H1 (cell line): ENCODE measurements at regions not wholly inside any gene's neighbourhood (a gene's known extent, or its start where the extent isn't known, plus 50 kb on each side); places are given as distances from the start of the nearest gene placed in this dataset.

Source experiments
- CTCF ChIA-PET: fragments of 300-600 bp; sonication (Branson Sonifier 250); formaldehyde crosslinking; loops from one replicate; lab custom pipeline; 2021; ENCODE audit not compliant: partially characterized antibody; lab: Charles Lee
- POLR2A ChIA-PET: fragments of 300-600 bp; sonication (Branson Sonifier 250); formaldehyde crosslinking; loops from one replicate; lab custom pipeline; 2021; ENCODE audit warnings: inconsistent platforms; ENCODE audit not compliant: partially characterized antibody; lab: Charles Lee
- DNase-seq, 2 experiments: peaks; one replicate each; pipeline versions ENCODE4 v3.0.0 to v3.0.0-alpha.2; 2010 to 2022; ENCODE audit warnings: low spot score in 2 of 2, low read depth in 1 of 2, mixed read lengths in 1 of 2
- FAIRE-seq: peaks from 2 replicates; lab custom pipeline; 2011; peaks lifted over from hg19 to GRCh38; lab: Jason Lieb, UNC
- H2AFZ ChIP-seq: 2 replicates; pipeline ENCODE4 v1.8.1; 2012; ENCODE audit warnings: low read length, inconsistent platforms
- H2AK5ac ChIP-seq: 2 replicates; pipeline ENCODE4 v1.6.1; 2013; ENCODE audit warnings: low read depth, low read length
- H2BK120ac ChIP-seq: replicated peaks from 2 replicates; pipeline ENCODE3; 2013; ENCODE audit warnings: low read depth, low read length, inconsistent platforms
- H2BK12ac ChIP-seq: 2 replicates; pipeline ENCODE4 v1.6.1; 2013; ENCODE audit warnings: low read depth, low read length
- H2BK15ac ChIP-seq: 2 replicates; pipeline ENCODE4 v1.6.1; 2013; ENCODE audit warnings: low read length
- H2BK20ac ChIP-seq: 2 replicates; pipeline ENCODE4 v1.6.1; 2013; ENCODE audit warnings: low read length
- H2BK5ac ChIP-seq: 2 replicates; pipeline ENCODE4 v1.6.1; 2013; ENCODE audit warnings: low read depth, low read length
- H3K14ac ChIP-seq: 2 replicates; pipeline ENCODE4 v1.6.1; 2013; ENCODE audit warnings: inconsistent platforms; ENCODE audit not compliant: insufficient read length
- H3K18ac ChIP-seq: 2 replicates; pipeline ENCODE4 v1.6.1; 2013; ENCODE audit warnings: low read length; ENCODE audit errors: extremely low read depth
- H3K23ac ChIP-seq: 2 replicates; pipeline ENCODE4 v1.6.1; 2013; ENCODE audit warnings: inconsistent platforms; ENCODE audit not compliant: insufficient read length
- H3K23me2 ChIP-seq: 2 replicates; pipeline ENCODE4 v1.6.1; 2013; ENCODE audit warnings: low read depth, low read length
- H3K27ac ChIP-seq: 2 replicates; pipeline ENCODE4 v1.6.1; 2011; ENCODE audit warnings: low read depth, low read length, inconsistent platforms
- H3K27me3 ChIP-seq, 4 experiments: replicated peaks in 1 of 4; 1 replicate in 1 of 4; 2 replicates in 3 of 4; pipeline versions ENCODE4 v1.6.1 to v1.8.1; 2011 to 2013; ENCODE audit warnings: low read length in 3 of 4, mild to moderate bottlenecking in 3 of 4, inconsistent platforms in 2 of 4, mixed read lengths in 2 of 4, moderate library complexity in 1 of 4; ENCODE audit not compliant: control insufficient read depth in 3 of 4, insufficient read depth in 3 of 4; ENCODE audit errors: extremely low read depth in 1 of 4
- H3K36me3 ChIP-seq, 4 experiments: 2 replicates each; pipeline versions ENCODE4 v1.6.1 to v1.8.1; 2011 to 2013; ENCODE audit warnings: mild to moderate bottlenecking in 4 of 4, low read length in 3 of 4, moderate library complexity in 2 of 4, control low read depth in 1 of 4, inconsistent platforms in 1 of 4; ENCODE audit not compliant: insufficient read depth in 4 of 4, control insufficient read depth in 2 of 4
- H3K4ac ChIP-seq: replicated peaks from 2 replicates; pipeline ENCODE3; 2013; ENCODE audit warnings: low read length, low read depth, mixed read lengths, inconsistent platforms; ENCODE audit not compliant: insufficient read length
- H3K4me1 ChIP-seq, 4 experiments: replicated peaks in 1 of 4; 1 replicate in 1 of 4; 2 replicates in 3 of 4; pipeline versions ENCODE4 v1.6.1 to v1.8.1; 2011 to 2013; ENCODE audit warnings: low read length in 3 of 4, inconsistent platforms in 2 of 4, mixed read lengths in 1 of 4; ENCODE audit not compliant: insufficient read depth in 4 of 4, control insufficient read depth in 3 of 4
- H3K4me2 ChIP-seq, 2 experiments: 2 replicates each; pipeline versions ENCODE4 v1.6.1 to v1.8.1; 2011 to 2013; ENCODE audit warnings: low read depth in 2 of 2, low read length in 2 of 2, control low read depth in 1 of 2, inconsistent platforms in 1 of 2, mild to moderate bottlenecking in 1 of 2; ENCODE audit not compliant: insufficient read depth in 1 of 2
- H3K4me3 ChIP-seq, 4 experiments: fragments of 200-600, 300-600 bp in 1 of 4; sonication (generic), shearing (Covaris generic), sonication (Bioruptor Twin) in 1 of 4; 2 replicates each; pipeline versions ENCODE4 v1.5.1 to v1.8.1; 2011 to 2016; ENCODE audit warnings: low read length in 4 of 4, low read depth in 3 of 4, control low read depth in 2 of 4, inconsistent platforms in 2 of 4, mild to moderate bottlenecking in 2 of 4, mixed read lengths in 1 of 4, moderate library complexity in 1 of 4; ENCODE audit not compliant: insufficient read depth in 2 of 4; ENCODE audit errors: extremely low read depth in 1 of 4
- H3K56ac ChIP-seq: replicated peaks from 2 replicates; pipeline ENCODE3; 2013; ENCODE audit warnings: low read depth, mild to moderate bottlenecking, mixed read lengths, low read length, inconsistent platforms; ENCODE audit not compliant: insufficient read length
- H3K79me1 ChIP-seq: 2 replicates; pipeline ENCODE4 v1.6.1; 2013; ENCODE audit warnings: low read depth, low read length, control low read depth
- H3K79me2 ChIP-seq, 2 experiments: 2 replicates each; pipeline versions ENCODE4 v1.6.1 to v1.8.1; 2012 to 2013; ENCODE audit warnings: low read length in 2 of 2, mild to moderate bottlenecking in 2 of 2, inconsistent platforms in 1 of 2; ENCODE audit not compliant: insufficient read depth in 2 of 2, control insufficient read depth in 1 of 2
- H3K9ac ChIP-seq, 4 experiments: replicated peaks in 1 of 4; 1 replicate in 1 of 4; 2 replicates in 3 of 4; pipeline versions ENCODE4 v1.6.1 to v1.8.1; 2011 to 2013; ENCODE audit warnings: low read depth in 3 of 4, low read length in 3 of 4, control low read depth in 2 of 4, mild to moderate bottlenecking in 2 of 4, moderate library complexity in 2 of 4, inconsistent platforms in 1 of 4; ENCODE audit errors: extremely low read depth in 1 of 4
- H3K9me3 ChIP-seq, 2 experiments: 2 replicates each; pipeline versions ENCODE4 v1.6.1 to v1.8.1; 2012 to 2013; ENCODE audit warnings: mild to moderate bottlenecking in 2 of 2, moderate library complexity in 2 of 2, control low read depth in 1 of 2, inconsistent platforms in 1 of 2, low read depth in 1 of 2, low read length in 1 of 2, mixed read lengths in 1 of 2; ENCODE audit not compliant: insufficient read depth in 2 of 2
- H4K20me1 ChIP-seq, 2 experiments: replicated peaks in 1 of 2; 2 replicates each; pipeline versions ENCODE3 to v1.8.1; 2011 to 2013; ENCODE audit warnings: inconsistent platforms in 2 of 2, low read length in 2 of 2, mild to moderate bottlenecking in 1 of 2; ENCODE audit not compliant: insufficient read depth in 2 of 2, control insufficient read depth in 1 of 2
- H4K5ac ChIP-seq: 2 replicates; pipeline ENCODE4 v1.6.1; 2013; ENCODE audit warnings: low read length, low read depth, mixed read lengths, inconsistent platforms; ENCODE audit not compliant: insufficient read length
- H4K8ac ChIP-seq: 2 replicates; pipeline ENCODE4 v1.8.0; 2013; ENCODE audit warnings: mild to moderate bottlenecking, moderate library complexity, low read length, inconsistent platforms; ENCODE audit not compliant: insufficient read depth; ENCODE audit errors: extremely low read depth
- H4K91ac ChIP-seq: replicated peaks from 2 replicates; pipeline ENCODE3; 2013; ENCODE audit warnings: low read length, mixed read lengths, inconsistent platforms; ENCODE audit not compliant: insufficient read length
- YY1 ChIP-seq: IDR thresholded peaks from 2 replicates; pipeline ENCODE4 v1.6.1; 2011; ENCODE audit warnings: low read depth, mild to moderate bottlenecking, low read length
- WGBS, 2 experiments: shearing (Covaris generic) in 1 of 2; methylation state at CpG; one replicate each; pipeline versions ENCODE4 v1.1.6 to v1.1.7; 2013 to 2015; ENCODE audit warnings: low lambda C conversion rate in 2 of 2, mixed read lengths in 2 of 2, inconsistent platforms in 1 of 2, low coverage in 1 of 2, missing lambda C conversion rate in 1 of 2; ENCODE audit not compliant: insufficient replicate concordance in 2 of 2, insufficient coverage in 1 of 2, insufficient read length in 1 of 2; ENCODE audit errors: extremely low coverage in 1 of 2, missing lambda C conversion rate in 1 of 2; 5-methylcytosine and 5-hydroxymethylcytosine counted together

DNA sequence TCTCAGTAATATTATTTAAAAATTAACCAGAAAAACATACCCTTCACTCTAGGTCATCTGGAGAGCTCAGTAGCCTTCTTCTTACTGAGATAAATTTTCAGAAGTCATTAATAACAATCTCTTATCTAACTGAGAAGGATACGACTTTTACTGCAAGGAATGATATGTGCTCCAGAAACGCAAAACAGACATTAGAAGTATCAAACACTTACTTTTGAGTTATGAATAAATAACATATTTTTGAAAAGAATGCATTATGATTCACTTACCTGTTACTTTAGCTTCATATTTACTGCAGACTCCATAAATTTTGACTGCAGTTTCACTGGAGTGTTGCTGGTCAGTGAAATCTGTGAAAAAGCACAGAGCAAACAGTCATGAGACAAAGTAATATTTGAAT, 668.7 kb upstream of the NRSN1 start:
- FAIRE-seq (no peak), DNase-seq (no peak)
- H3K4ac ChIP-seq: no peak overlapping the region
- H4K8ac ChIP-seq: no peak overlapping the region
- no peaks in the 10 kb centered on the region for H3K4me1 ChIP-seq
- no peak overlapping the region for H2BK20ac ChIP-seq
- no peak overlapping the region for H4K91ac ChIP-seq
- no peak overlapping the region for H2AFZ ChIP-seq
- no peak overlapping the region for H2BK15ac ChIP-seq
- ChIA-PET POLR2A (no interaction called here), CTCF (no interaction called here)
- no peak overlapping the region for H2AK5ac ChIP-seq
- H3K14ac ChIP-seq: no peak overlapping the region
- H3K79me1 ChIP-seq: no peaks in the 10 kb centered on the region
- H4K5ac ChIP-seq: no peak overlapping the region
- H4K20me1 ChIP-seq: no peaks in the 10 kb centered on the region
- H3K27ac ChIP-seq: no peak overlapping the region
- H3K23me2 ChIP-seq: no peaks in the 10 kb centered on the region
- no peak overlapping the region for H3K18ac ChIP-seq
- no peak overlapping the region for H2BK120ac ChIP-seq
- no peak overlapping the region for H3K9ac ChIP-seq
- H3K36me3 ChIP-seq: no peaks in the 10 kb centered on the region
- H3K56ac ChIP-seq: no peak overlapping the region
- no peak overlapping the region for H3K4me2 ChIP-seq
- no peak overlapping the region for H2BK5ac ChIP-seq
- H3K79me2 ChIP-seq: no peaks in the 10 kb centered on the region
- H3K23ac ChIP-seq: no peak overlapping the region
- no peaks in the 10 kb centered on the region for H3K9me3 ChIP-seq
- H3K27me3 ChIP-seq: no peaks in the 10 kb centered on the region
- no peak overlapping the region for H2BK12ac ChIP-seq
- WGBS, 2 experiments: 98% methylated on average over 2 of the region's 2 CpGs; no CpG with 5 or more reads in 1 of the 2 experiments
- no peak for TF ChIP-seq YY1
- H3K4me3 ChIP-seq: no peak overlapping the region
